HL-60 (cell line): ENCODE measurements at regions not wholly inside any gene's neighbourhood (a gene's known extent, or its start where the extent isn't known, plus 50 kb on each side); places are given as distances from the start of the nearest gene placed in this dataset.

Experiments
- DNase-seq, 2 experiments: peaks; one replicate each; pipeline ENCODE4 v3.0.0-alpha.2; 2010 to 2020; ENCODE audit warnings: low read depth in 1 of 2, low spot score in 1 of 2
- H3K27ac ChIP-seq: fragments of 250-450 bp; sonication (Bioruptor Pico); replicated peaks from 2 replicates; pipeline ENCODE4 v1.5.1; 2020; ENCODE audit warnings: mild to moderate bottlenecking, moderate library complexity
- H3K27me3 ChIP-seq: fragments of 250-450 bp; sonication (Bioruptor Pico); 2 replicates; pipeline ENCODE4 v1.5.1; 2021; ENCODE audit warnings: mild to moderate bottlenecking, moderate library complexity; ENCODE audit not compliant: insufficient read depth, poor library complexity, severe bottlenecking
- H3K4me3 ChIP-seq: replicated peaks from 2 replicates; pipeline ENCODE4 v1.5.1; 2011; ENCODE audit warnings: mild to moderate bottlenecking, control low read depth, low read length; ENCODE audit not compliant: insufficient read depth
- CTCF ChIP-seq: IDR thresholded peaks from one replicate; pipeline ENCODE4 v1.5.1; 2011; ENCODE audit warnings: low read length, control low read depth, inconsistent platforms; ENCODE audit not compliant: insufficient read depth
- GABPA ChIP-seq: IDR thresholded peaks from 2 replicates; pipeline ENCODE4 v1.6.1; 2012; ENCODE audit warnings: low read depth
- POLR2AphosphoS5 ChIP-seq: IDR thresholded peaks from 2 replicates; pipeline ENCODE4 v1.6.1; 2012; ENCODE audit warnings: low read depth
- SPI1 ChIP-seq: IDR thresholded peaks from 2 replicates; pipeline ENCODE4 v1.6.1; 2012; ENCODE audit warnings: low read depth, mild to moderate bottlenecking, borderline replicate concordance
- TF ChIP-seq, protein P1 (sequence below): IDR thresholded peaks from 2 replicates; pipeline ENCODE4 v1.6.1; 2012; ENCODE audit warnings: low read depth; ENCODE audit not compliant: insufficient replicate concordance

DNA sequence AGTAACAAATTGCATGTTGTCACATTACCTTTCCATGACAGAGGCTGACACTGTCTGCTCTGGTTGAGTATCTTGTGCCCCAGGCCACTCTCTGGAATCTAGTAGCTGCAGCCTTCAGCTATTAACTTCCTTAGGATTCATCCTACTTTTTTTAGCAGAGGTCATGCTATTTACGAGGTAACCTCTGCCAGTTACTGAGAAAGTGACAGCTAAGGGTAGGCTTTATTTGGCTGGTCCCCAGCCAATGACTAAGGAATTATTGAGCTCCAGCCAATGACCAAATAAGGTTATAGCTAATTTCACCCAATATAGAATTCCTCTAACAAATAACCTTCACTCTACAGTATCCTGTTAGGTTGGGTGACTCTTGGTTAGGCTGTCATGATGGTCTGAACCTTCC lies 1361.7 kb downstream of the XPNPEP1 start:
- Histone ChIP-seq H3K27ac (no peak overlapping the region), H3K4me3 (no peak overlapping the region), H3K27me3 (no peaks in the 10 kb centered on the region)
- TF ChIP-seq, protein P1, sequence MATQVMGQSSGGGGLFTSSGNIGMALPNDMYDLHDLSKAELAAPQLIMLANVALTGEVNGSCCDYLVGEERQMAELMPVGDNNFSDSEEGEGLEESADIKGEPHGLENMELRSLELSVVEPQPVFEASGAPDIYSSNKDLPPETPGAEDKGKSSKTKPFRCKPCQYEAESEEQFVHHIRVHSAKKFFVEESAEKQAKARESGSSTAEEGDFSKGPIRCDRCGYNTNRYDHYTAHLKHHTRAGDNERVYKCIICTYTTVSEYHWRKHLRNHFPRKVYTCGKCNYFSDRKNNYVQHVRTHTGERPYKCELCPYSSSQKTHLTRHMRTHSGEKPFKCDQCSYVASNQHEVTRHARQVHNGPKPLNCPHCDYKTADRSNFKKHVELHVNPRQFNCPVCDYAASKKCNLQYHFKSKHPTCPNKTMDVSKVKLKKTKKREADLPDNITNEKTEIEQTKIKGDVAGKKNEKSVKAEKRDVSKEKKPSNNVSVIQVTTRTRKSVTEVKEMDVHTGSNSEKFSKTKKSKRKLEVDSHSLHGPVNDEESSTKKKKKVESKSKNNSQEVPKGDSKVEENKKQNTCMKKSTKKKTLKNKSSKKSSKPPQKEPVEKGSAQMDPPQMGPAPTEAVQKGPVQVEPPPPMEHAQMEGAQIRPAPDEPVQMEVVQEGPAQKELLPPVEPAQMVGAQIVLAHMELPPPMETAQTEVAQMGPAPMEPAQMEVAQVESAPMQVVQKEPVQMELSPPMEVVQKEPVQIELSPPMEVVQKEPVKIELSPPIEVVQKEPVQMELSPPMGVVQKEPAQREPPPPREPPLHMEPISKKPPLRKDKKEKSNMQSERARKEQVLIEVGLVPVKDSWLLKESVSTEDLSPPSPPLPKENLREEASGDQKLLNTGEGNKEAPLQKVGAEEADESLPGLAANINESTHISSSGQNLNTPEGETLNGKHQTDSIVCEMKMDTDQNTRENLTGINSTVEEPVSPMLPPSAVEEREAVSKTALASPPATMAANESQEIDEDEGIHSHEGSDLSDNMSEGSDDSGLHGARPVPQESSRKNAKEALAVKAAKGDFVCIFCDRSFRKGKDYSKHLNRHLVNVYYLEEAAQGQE, result no peak
- TF ChIP-seq POLR2AphosphoS5 (no peak), GABPA (no peak), CTCF (no peak), SPI1 (no peak)
- no peak for DNase-seq

- Histone ChIP-seq H3K27ac (no peak overlapping the region), H3K27me3 (no peaks in the 10 kb centered on the region), H3K4me3 (no peak overlapping the region)
- DNase-seq, result no peak
- TF ChIP-seq, protein P1, result no peak
Observed at GRCh38 chr10:108560488-108560887, 1362.8 kb downstream of the XPNPEP1 start.

DNA sequence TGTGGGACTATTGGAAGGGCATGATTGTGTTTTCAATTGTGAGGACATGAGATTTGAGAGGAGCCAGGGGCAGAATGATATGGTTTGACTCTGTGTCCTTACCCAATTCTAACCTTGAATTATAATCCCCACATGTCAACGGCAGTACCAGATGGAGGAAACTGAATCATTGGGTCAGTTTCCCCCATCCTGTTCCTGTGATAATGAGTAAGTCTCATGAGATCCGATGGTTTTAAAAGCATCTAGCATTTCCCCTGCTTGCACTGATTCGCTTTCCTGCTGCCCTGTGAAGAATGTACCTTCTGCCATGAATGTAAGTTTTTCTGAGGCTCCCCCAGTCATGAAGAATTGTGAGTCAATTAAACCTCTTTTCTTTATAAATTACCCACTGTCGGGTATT lies 1367.1 kb downstream of the XPNPEP1 start:
- Histone ChIP-seq H3K4me3 (no peak overlapping the region), H3K27me3 (no peaks in the 10 kb centered on the region), H3K27ac (no peak overlapping the region)
- DNase-seq, result no peak
- no peak for TF ChIP-seq SPI1
- TF ChIP-seq, protein P1, result no peak
- no peak for TF ChIP-seq CTCF
- TF ChIP-seq GABPA, result no peak
- TF ChIP-seq POLR2AphosphoS5, result no peak

DNA sequence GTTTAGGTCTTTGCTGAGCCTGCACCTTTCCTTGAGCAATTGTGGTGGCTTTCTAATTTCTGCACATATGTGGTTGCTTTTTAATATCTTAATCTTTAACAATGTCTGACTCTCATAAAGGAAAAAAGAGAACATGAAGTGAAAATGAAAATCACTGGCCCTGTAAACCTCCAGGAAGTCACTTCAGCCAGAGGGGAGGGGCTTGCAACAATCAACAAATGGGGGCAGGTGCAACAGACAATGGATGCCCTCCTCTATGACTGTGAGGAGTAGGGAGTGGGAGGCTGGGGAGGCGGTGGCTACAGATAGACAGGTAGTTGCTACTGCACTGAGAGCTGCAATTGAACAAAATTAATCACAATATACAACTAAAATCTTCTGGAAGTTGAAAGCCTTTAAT lies 1377.4 kb downstream of the XPNPEP1 start:
- TF ChIP-seq GABPA, result no peak
- no peak for TF ChIP-seq CTCF
- no peak for TF ChIP-seq POLR2AphosphoS5
- TF ChIP-seq, protein P1, result no peak
- TF ChIP-seq SPI1, result no peak
- Histone ChIP-seq H3K4me3 (no peak overlapping the region), H3K27me3 (no peaks in the 10 kb centered on the region), H3K27ac (no peak overlapping the region)
- DNase-seq, result no peak
